ENCODE measurements at regions not wholly inside any gene's neighbourhood (a gene's known extent, or its start where the extent isn't known, plus 50 kb on each side); places are given as distances from the start of the nearest gene placed in this dataset.

DNA sequence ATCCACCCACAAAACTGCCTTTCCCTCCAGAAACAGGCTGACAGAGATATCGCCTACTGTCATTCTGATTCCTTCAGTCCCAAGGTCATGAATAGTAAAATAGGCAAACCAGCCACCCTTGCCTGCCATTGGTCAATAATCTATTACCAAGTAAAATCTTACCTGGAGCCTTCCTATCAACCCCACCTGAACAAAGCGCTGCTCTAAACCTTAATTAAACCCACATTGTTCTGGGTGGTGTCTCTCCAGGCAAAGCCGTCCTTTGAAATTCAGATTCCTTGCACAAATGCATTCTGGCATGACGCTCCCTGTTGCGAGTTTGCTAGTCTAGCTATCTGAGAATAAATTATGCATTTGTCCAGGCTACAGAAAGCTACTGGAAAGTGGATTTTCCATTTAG is 291.6 kb upstream of the ECI2 start:
- TF ChIP-seq, protein P1, sequence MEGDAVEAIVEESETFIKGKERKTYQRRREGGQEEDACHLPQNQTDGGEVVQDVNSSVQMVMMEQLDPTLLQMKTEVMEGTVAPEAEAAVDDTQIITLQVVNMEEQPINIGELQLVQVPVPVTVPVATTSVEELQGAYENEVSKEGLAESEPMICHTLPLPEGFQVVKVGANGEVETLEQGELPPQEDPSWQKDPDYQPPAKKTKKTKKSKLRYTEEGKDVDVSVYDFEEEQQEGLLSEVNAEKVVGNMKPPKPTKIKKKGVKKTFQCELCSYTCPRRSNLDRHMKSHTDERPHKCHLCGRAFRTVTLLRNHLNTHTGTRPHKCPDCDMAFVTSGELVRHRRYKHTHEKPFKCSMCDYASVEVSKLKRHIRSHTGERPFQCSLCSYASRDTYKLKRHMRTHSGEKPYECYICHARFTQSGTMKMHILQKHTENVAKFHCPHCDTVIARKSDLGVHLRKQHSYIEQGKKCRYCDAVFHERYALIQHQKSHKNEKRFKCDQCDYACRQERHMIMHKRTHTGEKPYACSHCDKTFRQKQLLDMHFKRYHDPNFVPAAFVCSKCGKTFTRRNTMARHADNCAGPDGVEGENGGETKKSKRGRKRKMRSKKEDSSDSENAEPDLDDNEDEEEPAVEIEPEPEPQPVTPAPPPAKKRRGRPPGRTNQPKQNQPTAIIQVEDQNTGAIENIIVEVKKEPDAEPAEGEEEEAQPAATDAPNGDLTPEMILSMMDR (IDR thresholded peaks at IDR 0.05) = no peak
- TF ChIP-seq POLR2A (IDR thresholded peaks at IDR 0.05) = no peak

Measured in breast epithelium (tissue), 3 donors.